ENCODE measurements at regions not wholly inside any gene's neighbourhood (a gene's known extent, or its start where the extent isn't known, plus 50 kb on each side); places are given as distances from the start of the nearest gene placed in this dataset.

DNA sequence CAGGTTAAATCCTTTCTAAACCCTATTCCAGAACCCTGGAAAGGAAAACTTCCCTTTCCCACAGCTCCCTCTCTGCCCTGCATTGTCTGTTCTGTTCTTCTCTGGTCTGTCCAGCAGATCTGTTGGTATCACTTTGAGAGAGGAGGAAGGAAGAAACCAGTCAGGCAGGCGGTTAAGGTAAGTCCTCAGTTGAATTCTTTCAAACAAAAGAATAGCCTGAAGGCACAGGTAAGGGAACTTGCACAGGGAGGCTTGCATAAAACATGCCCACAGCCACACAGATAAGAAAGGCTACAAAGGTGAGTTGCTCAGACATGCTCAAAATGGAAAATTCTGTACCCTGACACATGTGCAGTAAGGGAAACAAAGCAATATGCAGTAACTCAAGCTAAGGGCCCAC lies 595.7 kb upstream of the CDH5 start:
- no peak for TF ChIP-seq CTCF (conservative IDR thresholded peaks at IDR 0.05; ENCODE audit: low read depth, low read length)
- DNase-seq (ENCODE audit: low read depth), result no peak
- H3K4me3 ChIP-seq (ENCODE audit: low read depth, low read length), result no peak overlapping the region

- TF ChIP-seq CTCF (conservative IDR thresholded peaks at IDR 0.05; ENCODE audit: low read depth, low read length), result no peak
- peak; percentile 18 for DNase-seq (ENCODE audit: low read depth)
- no peak overlapping the region for H3K4me3 ChIP-seq (ENCODE audit: low read depth, low read length)
Measured at GRCh38 chr16:65769776-65770438, 596.6 kb upstream of the CDH5 start.

DNA sequence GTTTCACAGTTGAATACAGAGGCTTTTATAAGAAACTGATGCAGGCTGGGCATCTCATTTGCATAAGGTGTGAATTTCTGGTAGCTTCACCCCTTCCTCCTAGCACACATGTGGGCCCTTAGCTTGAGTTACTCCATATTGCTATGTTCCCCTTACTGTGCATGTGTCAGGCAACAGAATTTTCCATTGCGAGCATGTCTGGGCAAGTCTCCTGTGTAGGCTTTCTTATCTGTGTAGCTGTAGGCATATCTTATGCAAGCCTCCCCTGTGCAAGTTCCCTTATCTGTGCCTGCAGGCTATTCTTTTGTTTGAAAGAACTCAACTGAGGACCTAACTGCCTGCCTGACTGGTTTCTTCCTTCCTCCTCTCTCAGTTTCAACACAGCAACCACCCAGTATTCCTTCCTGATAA lies 597.4 kb upstream of the CDH5 start:
- H3K4me3 ChIP-seq (ENCODE audit: low read depth, low read length), result no peak overlapping the region
- peak; percentile 64 for DNase-seq (ENCODE audit: low read depth)
- TF ChIP-seq CTCF (conservative IDR thresholded peaks at IDR 0.05; ENCODE audit: low read depth, low read length), result no peak

DNA sequence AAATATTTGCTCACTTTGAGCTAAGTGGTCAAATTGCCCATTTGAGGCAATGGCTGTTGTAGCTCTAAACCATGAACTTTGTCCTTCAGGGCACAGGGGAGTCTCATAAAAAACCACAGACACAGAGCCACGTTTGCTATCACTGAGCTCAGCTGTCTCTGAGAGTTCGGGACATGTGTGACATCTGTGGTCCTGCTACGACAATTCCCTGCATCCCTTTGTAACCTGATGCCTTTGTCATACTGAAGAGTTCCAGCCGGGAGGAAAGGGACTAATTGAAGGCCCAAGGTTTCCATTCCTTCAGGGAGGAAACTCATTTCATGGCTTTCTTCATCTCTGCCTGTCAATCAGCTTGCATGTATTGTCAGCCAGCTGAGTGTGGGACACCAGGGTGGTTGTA lies 599.4 kb upstream of the CDH5 start:
- no peak for DNase-seq (ENCODE audit: low read depth)
- H3K4me3 ChIP-seq (ENCODE audit: low read depth, low read length), result no peak overlapping the region
- TF ChIP-seq CTCF (conservative IDR thresholded peaks at IDR 0.05; ENCODE audit: low read depth, low read length), result no peak

GRCh38 chr16:65763640-65764305 lies 602.7 kb upstream of the CDH5 start:
- no peak for DNase-seq (ENCODE audit: low read depth)
- H3K4me3 ChIP-seq (ENCODE audit: low read depth, low read length), result no peak overlapping the region
- no peak for TF ChIP-seq CTCF (conservative IDR thresholded peaks at IDR 0.05; ENCODE audit: low read depth, low read length)

GRCh38 chr16:65760874-65761273 lies 605.6 kb upstream of the CDH5 start:
- no peak overlapping the region for H3K4me3 ChIP-seq (ENCODE audit: low read depth, low read length)
- no peak for DNase-seq (ENCODE audit: low read depth)
- no peak for TF ChIP-seq CTCF (conservative IDR thresholded peaks at IDR 0.05; ENCODE audit: low read depth, low read length)

DNA sequence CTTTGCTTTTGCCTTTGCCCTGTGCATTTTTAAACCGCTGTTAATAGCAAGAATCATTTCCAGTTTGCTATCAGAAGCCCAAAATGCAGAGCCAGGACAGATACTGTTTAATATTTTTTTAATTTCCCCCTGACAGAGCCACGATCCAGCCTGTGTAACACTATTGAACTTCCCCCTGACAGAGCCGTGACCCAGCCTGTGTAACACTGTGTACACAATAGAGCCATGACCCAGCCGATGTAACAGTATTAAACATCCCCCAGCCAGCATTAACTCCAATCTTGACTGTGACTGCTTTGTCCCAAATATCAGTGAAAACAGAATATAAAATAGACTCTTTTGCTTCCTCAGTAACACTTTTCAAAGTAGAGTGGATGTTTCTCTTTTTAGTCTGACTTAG lies 607.9 kb upstream of the CDH5 start:
- no peak for TF ChIP-seq CTCF (conservative IDR thresholded peaks at IDR 0.05; ENCODE audit: low read depth, low read length)
- DNase-seq (ENCODE audit: low read depth), result no peak
- no peak overlapping the region for H3K4me3 ChIP-seq (ENCODE audit: low read depth, low read length)

Data from choroid plexus epithelial cell (primary cell).